ENCODE measurements at regions not wholly inside any gene's neighbourhood (a gene's known extent, or its start where the extent isn't known, plus 50 kb on each side); places are given as distances from the start of the nearest gene placed in this dataset.

GRCh38 chr9:82170866-82171265, 182.3 kb downstream of the SPATA31D1 start:
- H3K27ac ChIP-seq, result peak overlapping the region; percentile 54; the same call in 1 of the 2 replicates
- H3K36me3 ChIP-seq, result no peaks in the 10 kb centered on the region
- H3K9me3 ChIP-seq, result no peaks in the 10 kb centered on the region
- peak overlapping the region; percentile 75 for H3K4me2 ChIP-seq
- H4K20me1 ChIP-seq, result no peaks in the 10 kb centered on the region
- H3K4me1 ChIP-seq, result peaks cover 20% of the 10 kb centered on the region
- no peaks in the 10 kb centered on the region for H3K27me3 ChIP-seq
- no peak overlapping the region for H3K4me3 ChIP-seq
- 0 out of 2 replicates have a peak overlapping the region, but pooled peaks have one; percentile 24 for H3K9ac ChIP-seq
- no peak for TF ChIP-seq Cebpa-rat (IDR thresholded peaks at IDR 0.05)

- no peaks in the 10 kb centered on the region for H3K36me3 ChIP-seq
- no peak overlapping the region for H3K4me3 ChIP-seq
- H3K27ac ChIP-seq, result 0 out of 2 replicates have a peak overlapping the region, but pooled peaks have one; percentile 54
- no peaks in the 10 kb centered on the region for H3K27me3 ChIP-seq
- TF ChIP-seq Cebpa-rat (IDR thresholded peaks at IDR 0.05), result no peak
- no peak overlapping the region for H3K9ac ChIP-seq
- peak overlapping the region; percentile 75 for H3K4me2 ChIP-seq
- no peaks in the 10 kb centered on the region for H4K20me1 ChIP-seq
- peaks cover 20% of the 10 kb centered on the region for H3K4me1 ChIP-seq
- no peaks in the 10 kb centered on the region for H3K9me3 ChIP-seq
Measured at GRCh38 chr9:82171271-82171670, 182.7 kb downstream of the SPATA31D1 start.

- Histone ChIP-seq H3K9ac (no peak overlapping the region), H3K9me3 (no peaks in the 10 kb centered on the region), H3K36me3 (no peaks in the 10 kb centered on the region), H4K20me1 (no peaks in the 10 kb centered on the region), H3K27ac (no peak overlapping the region), H3K27me3 (no peaks in the 10 kb centered on the region), H3K4me3 (no peak overlapping the region), H3K4me2 (no peak overlapping the region), H3K4me1 (peaks cover 4% of the 10 kb centered on the region; the same call in 1 of the 2 replicates)
- TF ChIP-seq Cebpa-rat (IDR thresholded peaks at IDR 0.05), result no peak
Measured at GRCh38 chr9:82180711-82181110, 192.1 kb downstream of the SPATA31D1 start.

GRCh38 chr9:82183181-82183860, 194.7 kb downstream of the SPATA31D1 start:
- H4K20me1 ChIP-seq, result no peaks in the 10 kb centered on the region
- no peaks in the 10 kb centered on the region for H3K9me3 ChIP-seq
- H3K4me3 ChIP-seq, result no peak overlapping the region
- no peaks in the 10 kb centered on the region for H3K36me3 ChIP-seq
- no peak overlapping the region for H3K4me2 ChIP-seq
- H3K4me1 ChIP-seq, result peaks cover 4% of the 10 kb centered on the region; the same call in 1 of the 2 replicates
- no peak overlapping the region for H3K27ac ChIP-seq
- no peak overlapping the region for H3K9ac ChIP-seq
- TF ChIP-seq Cebpa-rat (IDR thresholded peaks at IDR 0.05), result no peak
- H3K27me3 ChIP-seq, result no peaks in the 10 kb centered on the region

GRCh38 chr9:82184524-82184923, 196.0 kb downstream of the SPATA31D1 start:
- H3K4me2 ChIP-seq, result peak overlapping the region; percentile 21; the same call in 1 of the 2 replicates
- no peaks in the 10 kb centered on the region for H4K20me1 ChIP-seq
- no peak for TF ChIP-seq Cebpa-rat (IDR thresholded peaks at IDR 0.05)
- H3K9ac ChIP-seq, result no peak overlapping the region
- no peak overlapping the region for H3K27ac ChIP-seq
- no peaks in the 10 kb centered on the region for H3K27me3 ChIP-seq
- no peak overlapping the region for H3K4me3 ChIP-seq
- peaks cover 4% of the 10 kb centered on the region; the same call in 1 of the 2 replicates for H3K4me1 ChIP-seq
- H3K9me3 ChIP-seq, result no peaks in the 10 kb centered on the region
- H3K36me3 ChIP-seq, result no peaks in the 10 kb centered on the region

GRCh38 chr9:82188817-82189216, 200.2 kb downstream of the SPATA31D1 start:
- TF ChIP-seq Cebpa-rat (IDR thresholded peaks at IDR 0.05), result no peak
- Histone ChIP-seq H3K4me2 (no peak overlapping the region), H3K4me1 (peaks cover 24% of the 10 kb centered on the region), H3K9ac (no peak overlapping the region), H3K4me3 (no peak overlapping the region), H3K36me3 (no peaks in the 10 kb centered on the region), H4K20me1 (no peaks in the 10 kb centered on the region), H3K27ac (no peak overlapping the region), H3K27me3 (no peaks in the 10 kb centered on the region), H3K9me3 (peaks cover 2% of the 10 kb centered on the region; the same call in 1 of the 2 replicates)

- no peak for TF ChIP-seq Cebpa-rat (IDR thresholded peaks at IDR 0.05)
- Histone ChIP-seq H3K9me3 (peaks cover 12% of the 10 kb centered on the region), H3K4me3 (no peak overlapping the region), H3K36me3 (no peaks in the 10 kb centered on the region), H3K9ac (no peak overlapping the region), H3K4me1 (peaks cover 20% of the 10 kb centered on the region), H3K27ac (no peak overlapping the region), H3K27me3 (no peaks in the 10 kb centered on the region), H4K20me1 (no peaks in the 10 kb centered on the region), H3K4me2 (peak overlapping the region; percentile 37)
Measured at GRCh38 chr9:82191082-82191770, 202.7 kb downstream of the SPATA31D1 start.

GRCh38 chr9:82192211-82192610, 203.6 kb downstream of the SPATA31D1 start:
- no peaks in the 10 kb centered on the region for H3K27me3 ChIP-seq
- peaks cover 12% of the 10 kb centered on the region for H3K9me3 ChIP-seq
- peak overlapping the region; percentile 5; the same call in 1 of the 2 replicates for H3K4me2 ChIP-seq
- H3K36me3 ChIP-seq, result no peaks in the 10 kb centered on the region
- no peak for TF ChIP-seq Cebpa-rat (IDR thresholded peaks at IDR 0.05)
- H3K4me3 ChIP-seq, result no peak overlapping the region
- no peaks in the 10 kb centered on the region for H4K20me1 ChIP-seq
- peaks cover 20% of the 10 kb centered on the region for H3K4me1 ChIP-seq
- H3K27ac ChIP-seq, result no peak overlapping the region
- H3K9ac ChIP-seq, result no peak overlapping the region

- H3K4me2 ChIP-seq, result no peak overlapping the region
- H3K4me1 ChIP-seq, result peaks cover 7% of the 10 kb centered on the region
- H3K9me3 ChIP-seq, result peaks cover 12% of the 10 kb centered on the region
- H3K9ac ChIP-seq, result no peak overlapping the region
- no peaks in the 10 kb centered on the region for H4K20me1 ChIP-seq
- TF ChIP-seq Cebpa-rat (IDR thresholded peaks at IDR 0.05), result no peak
- no peak overlapping the region for H3K27ac ChIP-seq
- no peak overlapping the region for H3K4me3 ChIP-seq
- no peaks in the 10 kb centered on the region for H3K36me3 ChIP-seq
- no peaks in the 10 kb centered on the region for H3K27me3 ChIP-seq
Measured at GRCh38 chr9:82196622-82197441, 208.3 kb downstream of the SPATA31D1 start.

All from BLaER1 (cell line).